Mesenchymal stem cell (in vitro differentiated cells and primary cell): ENCODE measurements at regions not wholly inside any gene's neighbourhood (a gene's known extent, or its start where the extent isn't known, plus 50 kb on each side); places are given as distances from the start of the nearest gene placed in this dataset.

Experiments used
- DNase-seq: peaks from one replicate; pipeline ENCODE4 v3.0.0-alpha.2; 2013
- H2AFZ ChIP-seq: one replicate; pipeline ENCODE4 v1.6.1; 2013; ENCODE audit warnings: low read depth, mild to moderate bottlenecking, control low read depth, inconsistent platforms, low read length, moderate library complexity
- H2AK5ac ChIP-seq: 2 replicates; pipeline ENCODE4 v1.6.1; 2013; ENCODE audit warnings: low read length, moderate library complexity, mild to moderate bottlenecking, inconsistent platforms; ENCODE audit not compliant: severe bottlenecking
- H2BK120ac ChIP-seq: one replicate; pipeline ENCODE4 v1.6.1; 2013; ENCODE audit warnings: low read depth, mild to moderate bottlenecking, inconsistent platforms, low read length, moderate library complexity
- H2BK12ac ChIP-seq, 2 experiments: one replicate each; pipeline ENCODE4 v1.6.1; 2013; ENCODE audit warnings: inconsistent platforms in 2 of 2, low read length in 2 of 2, mild to moderate bottlenecking in 2 of 2, moderate library complexity in 2 of 2, control low read depth in 1 of 2
- H2BK15ac ChIP-seq: one replicate; pipeline ENCODE4 v1.6.1; 2013; ENCODE audit warnings: mild to moderate bottlenecking, low read depth, inconsistent platforms; ENCODE audit not compliant: poor library complexity, severe bottlenecking
- H2BK5ac ChIP-seq: 2 replicates; pipeline ENCODE4 v1.6.1; 2013; ENCODE audit warnings: low read depth, mild to moderate bottlenecking, low read length, control low read depth, inconsistent platforms; ENCODE audit not compliant: poor library complexity, severe bottlenecking
- H3K14ac ChIP-seq, 2 experiments: one replicate each; pipeline ENCODE4 v1.6.1; 2013; ENCODE audit warnings: inconsistent platforms in 2 of 2, low read length in 2 of 2, control low read depth in 1 of 2, mild to moderate bottlenecking in 1 of 2, moderate library complexity in 1 of 2
- H3K18ac ChIP-seq, 2 experiments: one replicate each; pipeline ENCODE4 v1.6.1; 2013; ENCODE audit warnings: inconsistent platforms in 2 of 2, low read length in 2 of 2, control low read depth in 1 of 2, low read depth in 1 of 2, mild to moderate bottlenecking in 1 of 2
- H3K23ac ChIP-seq, 2 experiments: one replicate each; pipeline ENCODE4 v1.6.1; 2013; ENCODE audit warnings: inconsistent platforms in 2 of 2, low read length in 2 of 2, mild to moderate bottlenecking in 2 of 2, moderate library complexity in 2 of 2, control low read depth in 1 of 2
- H3K27ac ChIP-seq: 2 replicates; pipeline ENCODE4 v1.5.1; 2013; ENCODE audit warnings: mild to moderate bottlenecking, moderate library complexity, low read length, control low read depth, inconsistent platforms; ENCODE audit not compliant: poor library complexity, severe bottlenecking
- H3K27me3 ChIP-seq, 2 experiments: 2 replicates each; pipeline versions ENCODE4 v1.6.1 to v1.7.0; 2013; ENCODE audit warnings: low read length in 2 of 2, mild to moderate bottlenecking in 2 of 2, moderate library complexity in 2 of 2, control low read depth in 1 of 2, inconsistent platforms in 1 of 2; ENCODE audit not compliant: control insufficient read depth in 1 of 2, insufficient read depth in 1 of 2
- H3K36me3 ChIP-seq, 2 experiments: 2 replicates each; pipeline versions ENCODE4 v1.6.1 to v1.7.0; 2013; ENCODE audit warnings: low read length in 2 of 2, control low read depth in 1 of 2, inconsistent platforms in 1 of 2, low read depth in 1 of 2, mild to moderate bottlenecking in 1 of 2; ENCODE audit not compliant: insufficient read depth in 2 of 2, control insufficient read depth in 1 of 2
- H3K4ac ChIP-seq, 2 experiments: one replicate each; pipeline ENCODE4 v1.6.1; 2013; ENCODE audit warnings: inconsistent platforms in 2 of 2, low read length in 2 of 2, mild to moderate bottlenecking in 2 of 2, moderate library complexity in 2 of 2, control low read depth in 1 of 2, low read depth in 1 of 2
- H3K4me1 ChIP-seq: 2 replicates; pipeline ENCODE4 v1.6.1; 2013; ENCODE audit warnings: low read depth, low read length, control low read depth; ENCODE audit not compliant: control insufficient read depth, insufficient read depth
- H3K4me2 ChIP-seq: 2 replicates; pipeline ENCODE4 v1.6.1; 2013; ENCODE audit warnings: low read length, mild to moderate bottlenecking, inconsistent platforms; ENCODE audit not compliant: poor library complexity, severe bottlenecking
- H3K4me3 ChIP-seq, 2 experiments: 2 replicates each; pipeline versions ENCODE4 v1.5.1 to v1.7.0; 2013; ENCODE audit warnings: low read length in 2 of 2, mild to moderate bottlenecking in 2 of 2, control low read depth in 1 of 2, low read depth in 1 of 2; ENCODE audit not compliant: insufficient read depth in 1 of 2
- H3K79me1 ChIP-seq: replicated peaks from 2 replicates; pipeline ENCODE4 v1.6.1; 2013; ENCODE audit warnings: mild to moderate bottlenecking, control low read depth, low read length, inconsistent platforms; ENCODE audit not compliant: poor library complexity, severe bottlenecking
- H3K9ac ChIP-seq: 2 replicates; pipeline ENCODE4 v1.7.0; 2013; ENCODE audit warnings: mild to moderate bottlenecking, low read length, moderate library complexity
- H3K9me3 ChIP-seq: 2 replicates; pipeline ENCODE4 v1.7.0; 2013; ENCODE audit warnings: mild to moderate bottlenecking, low read length; ENCODE audit not compliant: control insufficient read depth
- H4K8ac ChIP-seq: one replicate; pipeline ENCODE4 v1.6.1; 2013; ENCODE audit warnings: inconsistent platforms, mild to moderate bottlenecking, low read length, moderate library complexity
- H4K91ac ChIP-seq: one replicate; pipeline ENCODE4 v1.6.1; 2013; ENCODE audit warnings: mild to moderate bottlenecking, low read length, inconsistent platforms
- WGBS: methylation state at CpG from one replicate; pipeline ENCODE4 v1.1.7; 2013; ENCODE audit warnings: mixed read lengths; 5-methylcytosine and 5-hydroxymethylcytosine counted together

- WGBS: 87% methylated on average over 3 of the region's 4 CpGs
- H3K79me1 ChIP-seq: no peaks in the 10 kb centered on the region
Measured at GRCh38 chr5:5564898-5565297, 142.4 kb downstream of the ICE1 start.

GRCh38 chr5:5560016-5560415 is 137.5 kb downstream of the ICE1 start:
- Histone ChIP-seq H3K36me3 (no peaks in the 10 kb centered on the region), H2BK5ac (no peak overlapping the region), H3K4me1 (no peaks in the 10 kb centered on the region), H2BK12ac (no peak overlapping the region), H3K23ac (no peak overlapping the region), H2AFZ (no peak overlapping the region), H3K27ac (no peak overlapping the region), H3K14ac (no peak overlapping the region), H3K9ac (no peak overlapping the region), H4K91ac (no peak overlapping the region), H3K79me1 (no peaks in the 10 kb centered on the region), H3K4me3 (no peak overlapping the region), H4K8ac (no peak overlapping the region), H3K4me2 (no peak overlapping the region), H2BK15ac (no peak overlapping the region), H3K18ac (no peak overlapping the region), H3K9me3 (no peaks in the 10 kb centered on the region), H2AK5ac (no peak overlapping the region), H3K27me3 (no peaks in the 10 kb centered on the region), H3K4ac (no peak overlapping the region), H2BK120ac (no peak overlapping the region)
- 5% methylated on average over 1 of the region's 1 CpG for WGBS
- DNase-seq: no peak

More at GRCh38 chr5:5564898-5565297, 142.4 kb downstream of the ICE1 start:
- Histone ChIP-seq H3K27me3 (no peaks in the 10 kb centered on the region), H2AK5ac (no peak overlapping the region), H3K14ac (no peak overlapping the region), H2BK120ac (no peak overlapping the region), H3K9me3 (peaks cover 3% of the 10 kb centered on the region), H3K4me2 (no peak overlapping the region), H2BK12ac (no peak overlapping the region), H3K36me3 (no peaks in the 10 kb centered on the region), H2BK5ac (no peak overlapping the region), H3K9ac (no peak overlapping the region), H3K4me1 (no peaks in the 10 kb centered on the region), H4K91ac (no peak overlapping the region), H3K4me3 (no peak overlapping the region), H2AFZ (no peak overlapping the region), H2BK15ac (no peak overlapping the region), H4K8ac (no peak overlapping the region), H3K18ac (no peak overlapping the region), H3K27ac (no peak overlapping the region), H3K23ac (no peak overlapping the region), H3K4ac (no peak overlapping the region)
- DNase-seq: no peak

- H3K4ac ChIP-seq: no peak overlapping the region
- H3K14ac ChIP-seq: no peak overlapping the region
- H3K4me3 ChIP-seq: no peak overlapping the region
- no peak overlapping the region for H2BK120ac ChIP-seq
- H4K8ac ChIP-seq: no peak overlapping the region
- no peak overlapping the region for H3K9ac ChIP-seq
- H2BK15ac ChIP-seq: no peak overlapping the region
- no peaks in the 10 kb centered on the region for H3K36me3 ChIP-seq
- H2BK12ac ChIP-seq: no peak overlapping the region
- no peak overlapping the region for H3K18ac ChIP-seq
- H3K79me1 ChIP-seq: no peaks in the 10 kb centered on the region
- 55% methylated on average over 12 of the region's 15 CpGs for WGBS
- no peak overlapping the region for H2AFZ ChIP-seq
- H2BK5ac ChIP-seq: no peak overlapping the region
- H3K9me3 ChIP-seq: no peaks in the 10 kb centered on the region
- H3K27ac ChIP-seq: no peak overlapping the region
- H3K23ac ChIP-seq: no peak overlapping the region
- no peaks in the 10 kb centered on the region for H3K4me1 ChIP-seq
- no peak overlapping the region for H3K4me2 ChIP-seq
- no peak for DNase-seq
- H4K91ac ChIP-seq: no peak overlapping the region
- no peaks in the 10 kb centered on the region for H3K27me3 ChIP-seq
- H2AK5ac ChIP-seq: no peak overlapping the region
Measured at GRCh38 chr5:5558638-5559527, 136.4 kb downstream of the ICE1 start.

- Histone ChIP-seq H2BK120ac (no peak overlapping the region), H2BK12ac (no peak overlapping the region), H3K4me1 (no peaks in the 10 kb centered on the region), H3K4me3 (no peak overlapping the region), H3K9me3 (no peaks in the 10 kb centered on the region), H2BK5ac (no peak overlapping the region), H3K27me3 (no peaks in the 10 kb centered on the region), H3K4me2 (no peak overlapping the region), H4K8ac (no peak overlapping the region), H3K27ac (no peak overlapping the region), H3K79me1 (no peaks in the 10 kb centered on the region), H3K9ac (no peak overlapping the region), H3K23ac (no peak overlapping the region), H3K36me3 (no peaks in the 10 kb centered on the region), H3K14ac (no peak overlapping the region), H2AK5ac (no peak overlapping the region), H2AFZ (no peak overlapping the region), H3K4ac (no peak overlapping the region), H3K18ac (no peak overlapping the region), H4K91ac (no peak overlapping the region), H2BK15ac (no peak overlapping the region)
- 78% methylated on average over 6 of the region's 6 CpGs for WGBS
- no peak for DNase-seq
Measured at GRCh38 chr5:5558102-5558501, 135.6 kb downstream of the ICE1 start.
